Activated T-helper 1 cell treated with anti-CD3 and anti-CD28 coated beads, Interleukin-12 subunit alpha, Interleukin-12 subunit beta, Interleukin-2, Interleukin-4 antibody, amounts not matched to agents 30 ng/mL and 10 ng/mL and 1 ng/mL, durations not matched to agents 14 hours and 24 hours and 36 hours (primary cell): ENCODE measurements at regions not wholly inside any gene's neighbourhood (a gene's known extent, or its start where the extent isn't known, plus 50 kb on each side); places are given as distances from the start of the nearest gene placed in this dataset.
"Not testable (repeated sequence)": the region's sequence is repeated elsewhere in the genome, so short reads cannot be mapped to it uniquely, and the experiment has no call there.

Experiments used
- DNase-seq: peaks from one replicate; pipeline ENCODE4 v3.0.0; 2021; ENCODE audit warnings: low spot score
- H3K27ac Mint-ChIP-seq: one replicate; pipeline ENCODE4 v1.8.0; 2021; ENCODE audit warnings: mild to moderate bottlenecking, mixed read lengths
- H3K27me3 Mint-ChIP-seq: one replicate; pipeline ENCODE4 v1.8.0; 2022; ENCODE audit warnings: mild to moderate bottlenecking, moderate library complexity, mixed read lengths; ENCODE audit not compliant: insufficient read depth
- H3K36me3 Mint-ChIP-seq: one replicate; pipeline ENCODE4 v1.8.0; 2021; ENCODE audit warnings: low read depth, mixed read lengths
- H3K4me1 Mint-ChIP-seq: one replicate; pipeline ENCODE4 v1.8.0; 2021; ENCODE audit warnings: low read depth, mixed read lengths
- H3K4me3 Mint-ChIP-seq: one replicate; pipeline ENCODE4 v1.8.0; 2021; ENCODE audit warnings: mild to moderate bottlenecking, moderate library complexity, mixed read lengths
- H3K9me3 Mint-ChIP-seq: one replicate; pipeline ENCODE4 v1.8.0; 2021; ENCODE audit warnings: mixed read lengths
- intact Hi-C: fragments of 100-400 bp; cut with micrococcal nuclease; formaldehyde crosslinking; loops from one replicate; pipeline ENCODE4 v1.15.1; 2024

- Mint-ChIP-seq H3K36me3 (no peaks in the 10 kb centered on the region), H3K4me3 (no peak overlapping the region), H3K27ac (no peak overlapping the region), H3K4me1 (no peaks in the 10 kb centered on the region), H3K9me3 (no peaks in the 10 kb centered on the region), H3K27me3 (no peaks in the 10 kb centered on the region)
- no peak for DNase-seq
- intact Hi-C loops, result no loop called here
Observed at GRCh38 chr10:85459906-85460305, 906.7 kb downstream of the GRID1 start.

- Mint-ChIP-seq H3K36me3 (no peaks in the 10 kb centered on the region), H3K4me1 (no peaks in the 10 kb centered on the region), H3K27me3 (no peaks in the 10 kb centered on the region), H3K27ac (no peak overlapping the region), H3K4me3 (no peak overlapping the region), H3K9me3 (no peaks in the 10 kb centered on the region)
- intact Hi-C loops, result no loop called here
- DNase-seq, result no peak
Observed at GRCh38 chr10:85464336-85464735, 902.3 kb downstream of the GRID1 start.

- H3K36me3 Mint-ChIP-seq, result no peaks in the 10 kb centered on the region
- H3K4me3 Mint-ChIP-seq, result no peak overlapping the region
- no peak for DNase-seq
- H3K4me1 Mint-ChIP-seq, result no peaks in the 10 kb centered on the region
- intact Hi-C loops, result no loop called here
- H3K9me3 Mint-ChIP-seq, result no peaks in the 10 kb centered on the region
- no peaks in the 10 kb centered on the region for H3K27me3 Mint-ChIP-seq
- H3K27ac Mint-ChIP-seq, result no peak overlapping the region
Observed at GRCh38 chr10:85477979-85478378, 888.6 kb downstream of the GRID1 start.

GRCh38 chr10:85490431-85490830 lies 876.2 kb downstream of the GRID1 start:
- no peak for DNase-seq
- Mint-ChIP-seq H3K27ac (no peak overlapping the region), H3K27me3 (peaks cover 2% of the 10 kb centered on the region), H3K36me3 (no peaks in the 10 kb centered on the region), H3K4me1 (no peaks in the 10 kb centered on the region), H3K4me3 (no peak overlapping the region), H3K9me3 (no peaks in the 10 kb centered on the region)
- intact Hi-C loops, result no loop called here

- peaks cover 2% of the 10 kb centered on the region for H3K27me3 Mint-ChIP-seq
- no peaks in the 10 kb centered on the region for H3K4me1 Mint-ChIP-seq
- H3K9me3 Mint-ChIP-seq, result no peaks in the 10 kb centered on the region
Observed at GRCh38 chr10:85491652-85492051, 874.9 kb downstream of the GRID1 start.

GRCh38 chr10:85492684-85493083 lies 873.9 kb downstream of the GRID1 start:
- intact Hi-C loops, result no loop called here
- no peak overlapping the region for H3K4me3 Mint-ChIP-seq
- H3K27me3 Mint-ChIP-seq, result peaks cover 2% of the 10 kb centered on the region
- no peak for DNase-seq
- H3K4me1 Mint-ChIP-seq, result no peaks in the 10 kb centered on the region
- H3K27ac Mint-ChIP-seq, result no peak overlapping the region
- no peaks in the 10 kb centered on the region for H3K9me3 Mint-ChIP-seq
- H3K36me3 Mint-ChIP-seq, result no peaks in the 10 kb centered on the region

More at GRCh38 chr10:85491652-85492051, 874.9 kb downstream of the GRID1 start:
- intact Hi-C loops, result no loop called here
- Mint-ChIP-seq H3K27ac (no peak overlapping the region), H3K4me3 (no peak overlapping the region), H3K36me3 (no peaks in the 10 kb centered on the region)
- DNase-seq, result no peak

GRCh38 chr10:85493703-85494102 lies 872.9 kb downstream of the GRID1 start:
- peaks cover under 1% of the 10 kb centered on the region for H3K27me3 Mint-ChIP-seq

GRCh38 chr10:85504641-85505040 lies 862.0 kb downstream of the GRID1 start:
- H3K9me3 Mint-ChIP-seq, intact Hi-C loops, H3K4me1 Mint-ChIP-seq, DNase-seq, H3K36me3 Mint-ChIP-seq, H3K4me3 Mint-ChIP-seq, H3K27me3 Mint-ChIP-seq, H3K27ac Mint-ChIP-seq: not testable (repeated sequence)

More at GRCh38 chr10:85493703-85494102, 872.9 kb downstream of the GRID1 start:
- Mint-ChIP-seq H3K27ac (no peak overlapping the region), H3K36me3 (no peaks in the 10 kb centered on the region), H3K9me3 (no peaks in the 10 kb centered on the region), H3K4me1 (no peaks in the 10 kb centered on the region), H3K4me3 (no peak overlapping the region)
- DNase-seq, result no peak
- intact Hi-C loops, result no loop called here

- no peak for DNase-seq
- no peaks in the 10 kb centered on the region for H3K36me3 Mint-ChIP-seq
- no peak overlapping the region for H3K27ac Mint-ChIP-seq
- no peaks in the 10 kb centered on the region for H3K4me1 Mint-ChIP-seq
- no peaks in the 10 kb centered on the region for H3K9me3 Mint-ChIP-seq
- intact Hi-C loops, result no loop called here
- no peak overlapping the region for H3K4me3 Mint-ChIP-seq
- H3K27me3 Mint-ChIP-seq, result no peaks in the 10 kb centered on the region
Observed at GRCh38 chr10:85508159-85508558, 858.4 kb downstream of the GRID1 start.

GRCh38 chr10:85510682-85511081 lies 855.9 kb downstream of the GRID1 start:
- H3K4me3 Mint-ChIP-seq, result no peak overlapping the region
- DNase-seq, result no peak
- intact Hi-C loops, result no loop called here
- no peak overlapping the region for H3K27ac Mint-ChIP-seq
- peaks cover 1% of the 10 kb centered on the region for H3K27me3 Mint-ChIP-seq
- H3K4me1 Mint-ChIP-seq, result no peaks in the 10 kb centered on the region
- H3K36me3 Mint-ChIP-seq, result no peaks in the 10 kb centered on the region
- H3K9me3 Mint-ChIP-seq, result no peaks in the 10 kb centered on the region

- H3K27me3 Mint-ChIP-seq, result peaks cover 1% of the 10 kb centered on the region
- no peak overlapping the region for H3K4me3 Mint-ChIP-seq
- DNase-seq, result no peak
- no peaks in the 10 kb centered on the region for H3K4me1 Mint-ChIP-seq
- no peaks in the 10 kb centered on the region for H3K9me3 Mint-ChIP-seq
- no peaks in the 10 kb centered on the region for H3K36me3 Mint-ChIP-seq
- intact Hi-C loops, result no loop called here
- no peak overlapping the region for H3K27ac Mint-ChIP-seq
Observed at GRCh38 chr10:85513436-85513835, 853.2 kb downstream of the GRID1 start.

- intact Hi-C loops, result no loop called here
- Mint-ChIP-seq H3K4me3 (no peak overlapping the region), H3K27me3 (peaks cover 1% of the 10 kb centered on the region), H3K36me3 (no peaks in the 10 kb centered on the region), H3K9me3 (no peaks in the 10 kb centered on the region), H3K4me1 (no peaks in the 10 kb centered on the region), H3K27ac (no peak overlapping the region)
- DNase-seq, result no peak
Observed at GRCh38 chr10:85515316-85515715, 851.3 kb downstream of the GRID1 start.

GRCh38 chr10:85524001-85524666 lies 842.5 kb downstream of the GRID1 start:
- intact Hi-C loops, result no loop called here
- Mint-ChIP-seq H3K36me3 (no peaks in the 10 kb centered on the region), H3K27me3 (peaks cover 2% of the 10 kb centered on the region), H3K27ac (no peak overlapping the region), H3K4me1 (no peaks in the 10 kb centered on the region), H3K9me3 (no peaks in the 10 kb centered on the region), H3K4me3 (no peak overlapping the region)
- DNase-seq, result no peak
